ENCODE measurements at regions not wholly inside any gene's neighbourhood (a gene's known extent, or its start where the extent isn't known, plus 50 kb on each side); places are given as distances from the start of the nearest gene placed in this dataset.
"Not testable (repeated sequence)": the region's sequence is repeated elsewhere in the genome, so short reads cannot be mapped to it uniquely, and the experiment has no call there.

DNA sequence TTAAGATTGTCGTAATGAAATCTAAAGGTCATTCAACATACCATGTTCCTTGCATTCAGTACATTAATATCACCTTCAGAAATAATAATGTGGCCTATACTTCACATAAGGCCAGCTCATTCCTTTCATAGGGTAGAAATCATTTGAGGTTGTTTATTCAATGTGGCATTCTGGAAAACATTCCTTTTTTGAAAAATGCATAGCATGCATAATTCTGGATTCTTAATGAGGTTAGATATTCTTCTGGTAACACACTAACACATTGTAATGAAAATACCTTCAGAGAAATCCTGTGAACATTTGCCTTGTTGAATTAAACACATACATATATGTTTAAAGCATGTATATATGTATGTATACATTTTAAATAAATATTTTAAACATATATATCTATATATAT is 204.6 kb upstream of the KCNH7 start:
- Histone ChIP-seq H3K4me2 (ENCODE audit: low read depth, low read length, poor library complexity, severe bottlenecking) (no peak overlapping the region), H3K4me3 (ENCODE audit: low read length, poor library complexity, severe bottlenecking) (no peak overlapping the region), H3K9me2 (replicated peaks; ENCODE audit: low read depth, low read length) (no peaks in the 10 kb centered on the region), H3F3A (ENCODE audit: low read depth) (no peaks in the 10 kb centered on the region), H3K79me2 (ENCODE audit: insufficient read depth, low read length) (no peaks in the 10 kb centered on the region), H3K27me3 (ENCODE audit: insufficient read depth, low read length, poor library complexity, severe bottlenecking) (no peaks in the 10 kb centered on the region), H4K20me1 (ENCODE audit: insufficient read depth, low read length, poor library complexity, severe bottlenecking) (no peaks in the 10 kb centered on the region), H3K36me3 (ENCODE audit: insufficient read depth, low read length) (no peaks in the 10 kb centered on the region), H3K9me3 (ENCODE audit: insufficient read depth, low read depth, low read length) (no peaks in the 10 kb centered on the region), H3K4me1 (ENCODE audit: insufficient read depth, low read length, poor library complexity, severe bottlenecking) (no peaks in the 10 kb centered on the region), H2AFZ (ENCODE audit: low read length) (no peak overlapping the region), H3K9ac (ENCODE audit: low read depth, low read length, poor library complexity, severe bottlenecking) (no peak overlapping the region)
- TF ChIP-seq, protein P1, sequence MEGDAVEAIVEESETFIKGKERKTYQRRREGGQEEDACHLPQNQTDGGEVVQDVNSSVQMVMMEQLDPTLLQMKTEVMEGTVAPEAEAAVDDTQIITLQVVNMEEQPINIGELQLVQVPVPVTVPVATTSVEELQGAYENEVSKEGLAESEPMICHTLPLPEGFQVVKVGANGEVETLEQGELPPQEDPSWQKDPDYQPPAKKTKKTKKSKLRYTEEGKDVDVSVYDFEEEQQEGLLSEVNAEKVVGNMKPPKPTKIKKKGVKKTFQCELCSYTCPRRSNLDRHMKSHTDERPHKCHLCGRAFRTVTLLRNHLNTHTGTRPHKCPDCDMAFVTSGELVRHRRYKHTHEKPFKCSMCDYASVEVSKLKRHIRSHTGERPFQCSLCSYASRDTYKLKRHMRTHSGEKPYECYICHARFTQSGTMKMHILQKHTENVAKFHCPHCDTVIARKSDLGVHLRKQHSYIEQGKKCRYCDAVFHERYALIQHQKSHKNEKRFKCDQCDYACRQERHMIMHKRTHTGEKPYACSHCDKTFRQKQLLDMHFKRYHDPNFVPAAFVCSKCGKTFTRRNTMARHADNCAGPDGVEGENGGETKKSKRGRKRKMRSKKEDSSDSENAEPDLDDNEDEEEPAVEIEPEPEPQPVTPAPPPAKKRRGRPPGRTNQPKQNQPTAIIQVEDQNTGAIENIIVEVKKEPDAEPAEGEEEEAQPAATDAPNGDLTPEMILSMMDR (conservative IDR thresholded peaks at IDR 0.05; ENCODE audit: low read length) = no peak
- TF ChIP-seq EZH2phosphoT487 (IDR thresholded peaks at IDR 0.05; ENCODE audit: borderline replicate concordance) = no peak

DNA sequence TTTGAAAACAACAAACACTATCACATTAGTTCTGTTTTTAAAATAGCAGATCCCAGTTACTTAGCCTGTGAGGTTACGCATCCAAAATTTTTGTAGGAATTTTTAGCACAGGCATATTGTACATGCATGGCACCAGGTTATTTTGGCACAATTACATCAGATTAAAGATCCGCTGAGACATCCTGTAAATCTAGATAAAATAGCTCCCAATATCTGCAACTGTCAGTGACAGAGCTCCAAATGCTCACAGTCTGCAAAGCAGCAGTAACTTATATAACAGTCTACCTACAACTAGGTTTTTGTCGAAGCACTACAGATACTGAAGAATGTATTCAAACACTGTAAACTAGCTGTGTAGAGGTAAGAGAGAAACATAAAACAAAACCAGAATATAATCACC is 200.7 kb upstream of the KCNH7 start:
- Histone ChIP-seq H3K79me2 (ENCODE audit: insufficient read depth, low read length) (no peaks in the 10 kb centered on the region), H4K20me1 (ENCODE audit: insufficient read depth, low read length, poor library complexity, severe bottlenecking) (no peaks in the 10 kb centered on the region), H3K9me3 (ENCODE audit: insufficient read depth, low read depth, low read length) (no peaks in the 10 kb centered on the region), H3K4me1 (ENCODE audit: insufficient read depth, low read length, poor library complexity, severe bottlenecking) (no peaks in the 10 kb centered on the region), H3K4me2 (ENCODE audit: low read depth, low read length, poor library complexity, severe bottlenecking) (no peak overlapping the region), H3F3A (ENCODE audit: low read depth) (no peaks in the 10 kb centered on the region), H3K9me2 (replicated peaks; ENCODE audit: low read depth, low read length) (no peaks in the 10 kb centered on the region), H3K27me3 (ENCODE audit: insufficient read depth, low read length, poor library complexity, severe bottlenecking) (no peaks in the 10 kb centered on the region), H3K4me3 (ENCODE audit: low read length, poor library complexity, severe bottlenecking) (no peak overlapping the region), H3K36me3 (ENCODE audit: insufficient read depth, low read length) (no peaks in the 10 kb centered on the region), H3K9ac (ENCODE audit: low read depth, low read length, poor library complexity, severe bottlenecking) (no peak overlapping the region), H2AFZ (ENCODE audit: low read length) (no peak overlapping the region)
- TF ChIP-seq, protein P1 (conservative IDR thresholded peaks at IDR 0.05; ENCODE audit: low read length) = no peak
- no peak for TF ChIP-seq EZH2phosphoT487 (IDR thresholded peaks at IDR 0.05; ENCODE audit: borderline replicate concordance)

DNA sequence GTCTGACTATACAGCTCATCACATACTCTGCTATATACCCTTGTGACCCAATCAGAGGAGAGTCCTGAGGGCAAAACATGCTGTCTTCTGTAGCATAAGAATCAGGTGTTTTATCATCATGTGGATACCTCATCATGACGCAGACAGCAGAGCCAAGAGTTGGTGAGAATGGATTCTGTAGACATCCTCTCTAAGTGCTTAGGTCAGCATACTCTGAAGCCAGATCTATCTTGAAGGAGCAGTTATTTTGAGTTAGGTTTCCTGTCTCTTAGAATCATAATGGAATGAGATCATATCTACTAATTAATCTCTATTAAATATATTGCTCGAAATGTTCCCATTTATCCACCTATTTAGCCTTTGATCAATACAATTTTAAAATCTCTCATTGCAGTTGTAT is 190.2 kb upstream of the KCNH7 start:
- Histone ChIP-seq H3K9me3 (ENCODE audit: insufficient read depth, low read depth, low read length) (no peaks in the 10 kb centered on the region), H3F3A (ENCODE audit: low read depth) (no peaks in the 10 kb centered on the region), H3K9me2 (replicated peaks; ENCODE audit: low read depth, low read length) (no peaks in the 10 kb centered on the region), H3K9ac (ENCODE audit: low read depth, low read length, poor library complexity, severe bottlenecking) (no peak overlapping the region), H3K79me2 (ENCODE audit: insufficient read depth, low read length) (no peaks in the 10 kb centered on the region), H2AFZ (ENCODE audit: low read length) (no peak overlapping the region), H3K4me3 (ENCODE audit: low read length, poor library complexity, severe bottlenecking) (no peak overlapping the region), H4K20me1 (ENCODE audit: insufficient read depth, low read length, poor library complexity, severe bottlenecking) (no peaks in the 10 kb centered on the region), H3K36me3 (ENCODE audit: insufficient read depth, low read length) (no peaks in the 10 kb centered on the region), H3K4me1 (ENCODE audit: insufficient read depth, low read length, poor library complexity, severe bottlenecking) (no peaks in the 10 kb centered on the region), H3K27me3 (ENCODE audit: insufficient read depth, low read length, poor library complexity, severe bottlenecking) (no peaks in the 10 kb centered on the region), H3K4me2 (ENCODE audit: low read depth, low read length, poor library complexity, severe bottlenecking) (no peak overlapping the region)
- TF ChIP-seq, protein P1 (conservative IDR thresholded peaks at IDR 0.05; ENCODE audit: low read length) = no peak
- TF ChIP-seq EZH2phosphoT487 (IDR thresholded peaks at IDR 0.05; ENCODE audit: borderline replicate concordance) = no peak

DNA sequence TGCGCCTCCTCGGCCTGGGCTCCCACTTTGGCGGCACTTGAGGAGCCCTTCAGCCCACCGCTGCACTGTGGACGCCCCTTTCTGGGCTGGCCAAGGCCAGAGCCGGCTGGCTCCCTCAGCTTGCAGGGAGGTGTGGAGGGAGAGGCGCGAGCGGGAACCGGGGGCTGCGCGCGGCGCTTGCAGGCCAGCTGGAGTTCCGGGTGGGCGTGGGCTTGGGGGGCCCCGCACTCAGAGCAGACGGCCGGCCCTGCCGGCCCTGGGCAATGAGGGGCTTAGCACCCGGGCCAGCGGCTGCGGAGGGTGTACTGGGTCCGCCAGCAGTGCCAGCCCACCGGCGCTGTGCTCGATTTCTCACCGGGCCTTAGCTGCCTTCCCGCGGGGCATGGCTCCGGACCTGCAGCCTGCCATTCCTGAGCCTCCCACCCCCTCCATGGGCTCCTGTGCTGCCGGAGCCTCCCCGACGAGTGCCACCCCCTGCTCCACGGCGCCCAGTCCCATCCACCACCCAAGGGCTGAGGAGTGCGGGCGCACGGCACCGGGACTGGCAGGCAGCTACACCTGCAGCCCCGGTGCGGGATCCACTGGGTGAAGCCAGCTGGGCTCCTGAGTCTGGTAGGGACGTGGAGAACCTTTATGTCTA is 187.7 kb upstream of the KCNH7 start:
- not testable (repeated sequence) for H3K4me2 ChIP-seq (ENCODE audit: low read depth, low read length, poor library complexity, severe bottlenecking); H3K9me3 ChIP-seq (ENCODE audit: insufficient read depth, low read depth, low read length); H2AFZ ChIP-seq (ENCODE audit: low read length); H3K36me3 ChIP-seq (ENCODE audit: insufficient read depth, low read length); H4K20me1 ChIP-seq (ENCODE audit: insufficient read depth, low read length, poor library complexity, severe bottlenecking); H3K9me2 ChIP-seq (replicated peaks; ENCODE audit: low read depth, low read length); H3K4me1 ChIP-seq (ENCODE audit: insufficient read depth, low read length, poor library complexity, severe bottlenecking); H3K4me3 ChIP-seq (ENCODE audit: low read length, poor library complexity, severe bottlenecking); H3K9ac ChIP-seq (ENCODE audit: low read depth, low read length, poor library complexity, severe bottlenecking); H3F3A ChIP-seq (ENCODE audit: low read depth); H3K79me2 ChIP-seq (ENCODE audit: insufficient read depth, low read length); H3K27me3 ChIP-seq (ENCODE audit: insufficient read depth, low read length, poor library complexity, severe bottlenecking)

DNA sequence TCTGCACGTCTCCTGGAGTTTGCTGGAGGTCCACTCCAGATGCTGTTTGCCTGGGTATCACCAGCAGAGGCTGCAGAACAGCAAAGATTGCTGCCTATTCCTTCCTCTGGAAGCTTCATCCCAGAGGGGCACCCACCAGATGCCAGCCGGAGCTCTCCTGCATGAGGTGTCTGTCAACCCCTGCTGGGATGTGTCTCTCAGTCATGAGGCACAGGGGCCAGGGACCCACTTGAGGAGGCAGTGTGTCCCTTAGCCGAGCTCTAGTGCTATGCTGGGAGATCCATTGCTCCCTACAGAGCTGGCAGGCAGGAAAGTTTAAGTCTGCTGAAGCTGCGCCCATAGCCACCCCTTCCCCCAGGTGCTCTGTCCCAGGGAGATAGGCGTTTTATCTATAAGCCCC is 178.3 kb upstream of the KCNH7 start:
- H3K9ac ChIP-seq (ENCODE audit: low read depth, low read length, poor library complexity, severe bottlenecking); H4K20me1 ChIP-seq (ENCODE audit: insufficient read depth, low read length, poor library complexity, severe bottlenecking); H3K9me2 ChIP-seq (replicated peaks; ENCODE audit: low read depth, low read length); H3K4me2 ChIP-seq (ENCODE audit: low read depth, low read length, poor library complexity, severe bottlenecking); H3K9me3 ChIP-seq (ENCODE audit: insufficient read depth, low read depth, low read length); H2AFZ ChIP-seq (ENCODE audit: low read length); H3K79me2 ChIP-seq (ENCODE audit: insufficient read depth, low read length); H3K36me3 ChIP-seq (ENCODE audit: insufficient read depth, low read length); H3K4me1 ChIP-seq (ENCODE audit: insufficient read depth, low read length, poor library complexity, severe bottlenecking); H3K4me3 ChIP-seq (ENCODE audit: low read length, poor library complexity, severe bottlenecking); H3K27me3 ChIP-seq (ENCODE audit: insufficient read depth, low read length, poor library complexity, severe bottlenecking); H3F3A ChIP-seq (ENCODE audit: low read depth): not testable (repeated sequence)
